ENCODE measurements at regions not wholly inside any gene's neighbourhood (a gene's known extent, or its start where the extent isn't known, plus 50 kb on each side); places are given as distances from the start of the nearest gene placed in this dataset.

DNA sequence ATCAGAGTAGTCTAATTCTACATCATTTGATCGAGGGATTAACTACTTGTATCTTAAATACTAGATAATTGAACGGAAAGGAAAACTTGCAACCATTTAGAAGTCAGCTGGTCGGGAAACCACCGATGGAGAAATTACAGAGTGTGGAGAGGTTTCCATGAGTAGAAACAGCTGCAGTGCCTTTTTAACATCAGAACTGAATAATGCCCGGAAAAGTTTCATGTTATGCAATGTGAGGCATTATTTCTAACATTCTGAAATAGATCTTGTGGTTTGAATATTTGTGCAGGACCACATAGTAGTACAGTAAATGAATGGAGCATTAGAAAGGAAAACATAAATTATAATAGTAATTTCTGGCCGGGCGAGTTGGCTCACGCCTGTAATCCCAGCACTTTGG, 88.1 kb upstream of the RNF180 start:
- H3K14ac ChIP-seq (ENCODE audit: insufficient read depth, low read length), result no peak overlapping the region
- Mint-ChIP-seq H3K9me3 (no peaks in the 10 kb centered on the region; a peak in 1 of 5 replicates), H3K36me3 (ENCODE audit: insufficient read depth in 1 of 3, low read depth in 3 of 3) (no peaks in the 10 kb centered on the region), H3K27ac (no peak overlapping the region), H3K27me3 (ENCODE audit: low read depth) (no peaks in the 10 kb centered on the region), H3K4me1 (no peaks in the 10 kb centered on the region), H3K4me3 (no peak overlapping the region)
- no peak overlapping the region for H2BK5ac ChIP-seq (ENCODE audit: insufficient read length, low read length)
- H4K5ac ChIP-seq (ENCODE audit: insufficient read length, low read depth, low read length), result no peak overlapping the region
- H2AFZ ChIP-seq (ENCODE audit: low read length), result no peak overlapping the region
- WGBS (ENCODE audit: extremely low coverage, insufficient read length, low lambda C conversion rate), result no CpG with 5 or more reads among the region's 8 CpGs
- no peak overlapping the region for H3T11ph ChIP-seq (ENCODE audit: low read length)
- no peak overlapping the region for H2AK5ac ChIP-seq (ENCODE audit: insufficient read length, low read length)
- no peak overlapping the region for H3K18ac ChIP-seq (ENCODE audit: insufficient read length, low read depth, low read length)
- H3K9me3 ChIP-seq (ENCODE audit: control insufficient read depth, low read depth, low read length), result no peaks in the 10 kb centered on the region
- H3K23me2 ChIP-seq (ENCODE audit: insufficient read length, low read depth, low read length, poor library complexity, severe bottlenecking), result no peaks in the 10 kb centered on the region
- H3K27me3 ChIP-seq (ENCODE audit: insufficient read depth, low read length), result no peaks in the 10 kb centered on the region
- no peak for DNase-seq
- H3K9ac ChIP-seq (ENCODE audit: extremely low read depth, insufficient read length, low read length), result no peak overlapping the region
- H4K20me1 ChIP-seq (ENCODE audit: control insufficient read depth, insufficient read depth, insufficient read length), result no peaks in the 10 kb centered on the region
- no peak overlapping the region for H2BK120ac ChIP-seq (ENCODE audit: low read depth, low read length, poor library complexity, severe bottlenecking)
- H3K4me2 ChIP-seq (ENCODE audit: insufficient read depth, insufficient read length, low read length), result no peak overlapping the region
- no peak overlapping the region for H2BK15ac ChIP-seq (ENCODE audit: low read depth, low read length)
- no peak overlapping the region for H3K27ac ChIP-seq (ENCODE audit: insufficient read length, low read depth, low read length)
- no peak overlapping the region for H2BK12ac ChIP-seq (ENCODE audit: insufficient read length, low read depth, low read length)
- TF ChIP-seq, protein P1, sequence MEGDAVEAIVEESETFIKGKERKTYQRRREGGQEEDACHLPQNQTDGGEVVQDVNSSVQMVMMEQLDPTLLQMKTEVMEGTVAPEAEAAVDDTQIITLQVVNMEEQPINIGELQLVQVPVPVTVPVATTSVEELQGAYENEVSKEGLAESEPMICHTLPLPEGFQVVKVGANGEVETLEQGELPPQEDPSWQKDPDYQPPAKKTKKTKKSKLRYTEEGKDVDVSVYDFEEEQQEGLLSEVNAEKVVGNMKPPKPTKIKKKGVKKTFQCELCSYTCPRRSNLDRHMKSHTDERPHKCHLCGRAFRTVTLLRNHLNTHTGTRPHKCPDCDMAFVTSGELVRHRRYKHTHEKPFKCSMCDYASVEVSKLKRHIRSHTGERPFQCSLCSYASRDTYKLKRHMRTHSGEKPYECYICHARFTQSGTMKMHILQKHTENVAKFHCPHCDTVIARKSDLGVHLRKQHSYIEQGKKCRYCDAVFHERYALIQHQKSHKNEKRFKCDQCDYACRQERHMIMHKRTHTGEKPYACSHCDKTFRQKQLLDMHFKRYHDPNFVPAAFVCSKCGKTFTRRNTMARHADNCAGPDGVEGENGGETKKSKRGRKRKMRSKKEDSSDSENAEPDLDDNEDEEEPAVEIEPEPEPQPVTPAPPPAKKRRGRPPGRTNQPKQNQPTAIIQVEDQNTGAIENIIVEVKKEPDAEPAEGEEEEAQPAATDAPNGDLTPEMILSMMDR (conservative IDR thresholded peaks at IDR 0.05), result no peak
- no peak overlapping the region for H3K23ac ChIP-seq (ENCODE audit: insufficient read length, low read depth, low read length)
- no peak overlapping the region for H4K91ac ChIP-seq (ENCODE audit: insufficient read length, low read depth, low read length)
- no peak overlapping the region for H4K8ac ChIP-seq (replicated peaks; ENCODE audit: insufficient read length, low read depth, low read length)
- H3K79me2 ChIP-seq (ENCODE audit: insufficient read depth, low read length), result no peaks in the 10 kb centered on the region
- H3K4me1 ChIP-seq (ENCODE audit: insufficient read depth, low read length), result no peaks in the 10 kb centered on the region
- no peak overlapping the region for H3K56ac ChIP-seq (ENCODE audit: insufficient read length, low read depth, low read length)
- H3K4ac ChIP-seq (ENCODE audit: low read depth, low read length), result no peak overlapping the region
- H3K79me1 ChIP-seq (ENCODE audit: insufficient read depth, low read depth, low read length, poor library complexity, severe bottlenecking), result no peaks in the 10 kb centered on the region
- no peak overlapping the region for H2BK20ac ChIP-seq (ENCODE audit: low read depth, low read length, poor library complexity, severe bottlenecking)

All from H9 (cell line).